Liver (tissue), 8 donors: ENCODE measurements at regions not wholly inside any gene's neighbourhood (a gene's known extent, or its start where the extent isn't known, plus 50 kb on each side); places are given as distances from the start of the nearest gene placed in this dataset.

ENCODE experiments used
- DNase-seq: peaks from one replicate; pipeline ENCODE4 v3.0.0-alpha.2; 2017; ENCODE audit warnings: low spot score
- H3K27ac ChIP-seq, 2 donors: one replicate each; pipeline ENCODE4 v1.7.0; 2013; ENCODE audit warnings: inconsistent platforms in 2 of 2, low read length in 2 of 2, control low read depth in 1 of 2, low read depth in 1 of 2, mild to moderate bottlenecking in 1 of 2
- H3K27me3 ChIP-seq, 4 donors: one replicate each; pipeline versions ENCODE4 v1.6.1 to v1.7.0; 2013; ENCODE audit warnings: low read length in 3 of 4, inconsistent platforms in 1 of 4, mild to moderate bottlenecking in 1 of 4, moderate library complexity in 1 of 4; ENCODE audit not compliant: control insufficient read depth in 4 of 4, insufficient read depth in 4 of 4
- H3K36me3 ChIP-seq, 4 donors: one replicate each; pipeline versions ENCODE4 v1.6.1 to v1.7.0; 2013; ENCODE audit warnings: low read length in 3 of 4, mild to moderate bottlenecking in 3 of 4, low read depth in 1 of 4, moderate library complexity in 1 of 4; ENCODE audit not compliant: control insufficient read depth in 4 of 4, insufficient read depth in 3 of 4
- H3K4me1 ChIP-seq, 4 donors: one replicate each; pipeline versions ENCODE4 v1.6.1 to v1.7.0; 2013; ENCODE audit warnings: low read length in 3 of 4, mild to moderate bottlenecking in 3 of 4, moderate library complexity in 1 of 4; ENCODE audit not compliant: control insufficient read depth in 4 of 4, insufficient read depth in 4 of 4
- H3K4me3 ChIP-seq, 3 donors: one replicate each; pipeline versions ENCODE4 v1.6.1 to v1.7.0; 2013; ENCODE audit warnings: low read length in 3 of 3, control low read depth in 1 of 3, low read depth in 1 of 3, mild to moderate bottlenecking in 1 of 3
- H3K9ac ChIP-seq, 2 donors: one replicate each; pipeline ENCODE4 v1.7.0; 2013; ENCODE audit warnings: low read length in 2 of 2, mild to moderate bottlenecking in 2 of 2, moderate library complexity in 2 of 2, control low read depth in 1 of 2, low read depth in 1 of 2
- H3K9me3 ChIP-seq, 4 donors: one replicate each; pipeline versions ENCODE4 v1.6.1 to v1.7.0; 2013; ENCODE audit warnings: low read length in 3 of 4; ENCODE audit not compliant: control insufficient read depth in 4 of 4
- ATF3 ChIP-seq: IDR thresholded peaks from 2 replicates; pipeline ENCODE4 v1.6.1; 2016; ENCODE audit warnings: antibody characterized with exemption
- CTCF ChIP-seq: fragments of 150-350 bp; IDR thresholded peaks from 2 replicates; pipeline ENCODE4 v1.5.1; 2017; ENCODE audit warnings: improper control_type of control experiment, low read depth, low read length; ENCODE audit not compliant: missing input control
- EGR1 ChIP-seq, 2 donors: IDR thresholded peaks; 2 replicates each; pipeline ENCODE4 v1.6.1; 2016 to 2018; ENCODE audit warnings: antibody characterized with exemption in 2 of 2, low read depth in 2 of 2
- FOXA1 ChIP-seq: IDR thresholded peaks from 2 replicates; pipeline ENCODE4 v1.6.1; 2016; ENCODE audit warnings: antibody characterized with exemption
- FOXA2 ChIP-seq: IDR thresholded peaks from 2 replicates; pipeline ENCODE4 v1.6.1; 2016; ENCODE audit warnings: antibody characterized with exemption
- GABPA ChIP-seq, 2 donors: IDR thresholded peaks in 1 of 2; conservative IDR thresholded peaks in 1 of 2; 2 replicates each; pipeline ENCODE4 v1.6.1; 2016; ENCODE audit warnings: antibody characterized with exemption in 2 of 2, mild to moderate bottlenecking in 1 of 2, moderate library complexity in 1 of 2
- HNF4A ChIP-seq, 2 donors: conservative IDR thresholded peaks; 2 replicates each; pipeline ENCODE4 v1.6.1; 2016; ENCODE audit warnings: antibody characterized with exemption in 2 of 2, mild to moderate bottlenecking in 2 of 2
- HNF4G ChIP-seq: IDR thresholded peaks from 2 replicates; pipeline ENCODE4 v1.6.1; 2016; ENCODE audit warnings: antibody characterized with exemption
- JUND ChIP-seq, 2 donors: IDR thresholded peaks; 2 replicates each; pipeline ENCODE4 v1.6.1; 2016; ENCODE audit warnings: antibody characterized with exemption in 2 of 2
- MAX ChIP-seq: IDR thresholded peaks from 2 replicates; pipeline ENCODE4 v1.6.1; 2016; ENCODE audit warnings: antibody characterized with exemption
- NR2F2 ChIP-seq: IDR thresholded peaks from 2 replicates; pipeline ENCODE4 v1.6.1; 2016; ENCODE audit warnings: antibody characterized with exemption
- RAD21 ChIP-seq, 2 donors: IDR thresholded peaks; 2 replicates each; pipeline ENCODE4 v1.6.1; 2016; ENCODE audit warnings: antibody characterized with exemption in 2 of 2, mild to moderate bottlenecking in 2 of 2
- REST ChIP-seq: IDR thresholded peaks from 2 replicates; pipeline ENCODE4 v1.6.1; 2016; ENCODE audit warnings: antibody characterized with exemption, mild to moderate bottlenecking
- RXRA ChIP-seq, 2 donors: IDR thresholded peaks; 2 replicates each; pipeline ENCODE4 v1.6.1; 2017 to 2018; ENCODE audit warnings: antibody characterized with exemption in 2 of 2, mild to moderate bottlenecking in 1 of 2
- SP1 ChIP-seq: IDR thresholded peaks from 2 replicates; pipeline ENCODE4 v1.6.1; 2018; ENCODE audit warnings: antibody characterized with exemption, mild to moderate bottlenecking
- TAF1 ChIP-seq: conservative IDR thresholded peaks from 2 replicates; pipeline ENCODE4 v1.6.1; 2016; ENCODE audit warnings: antibody characterized with exemption, mild to moderate bottlenecking
- YY1 ChIP-seq: IDR thresholded peaks from 2 replicates; pipeline ENCODE4 v1.6.1; 2016; ENCODE audit warnings: antibody characterized with exemption, mild to moderate bottlenecking
- WGBS: extraction: QIAGEN DNeasy Blood & Tissue Kit; methylation state at CpG from one replicate; pipeline ENCODE4 v1.1.7; 2013; 5-methylcytosine and 5-hydroxymethylcytosine counted together
- TF ChIP-seq, protein P1 (sequence below): IDR thresholded peaks from 2 replicates; pipeline ENCODE4 v1.6.1; 2016; ENCODE audit warnings: antibody characterized with exemption
- donor health status: healthy.
- donor health status: healthy.
- donor health status: healthy.
- donor health status: healthy.
- donor health status: healthy.

GRCh38 chr13:75072891-75073290 is 409.1 kb downstream of the TBC1D4 start:
- Histone ChIP-seq H3K27me3 (no peaks in the 10 kb centered on the region), H3K4me1 (no peaks in the 10 kb centered on the region), H3K4me3 (no peak overlapping the region), H3K36me3 (no peaks in the 10 kb centered on the region), H3K27ac (no peak overlapping the region), H3K9me3 (no peaks in the 10 kb centered on the region), H3K9ac (no peak overlapping the region)
- TF ChIP-seq GABPA (IDR thresholded peaks at IDR 0.05 in 1 of 2, conservative IDR thresholded peaks at IDR 0.05 in 1 of 2) (no peak), TAF1 (no peak), EGR1 (IDR thresholded peaks at IDR 0.05; ENCODE audit: low read depth in 2 of 2) (no peak), MAX (no peak), HNF4A (conservative IDR thresholded peaks at IDR 0.05) (no peak), RXRA (IDR thresholded peaks at IDR 0.05) (no peak), CTCF (no peak), HNF4G (no peak), FOXA1 (no peak)
- 73% methylated on average over 6 of the region's 6 CpGs for WGBS
- DNase-seq: no peak

DNA sequence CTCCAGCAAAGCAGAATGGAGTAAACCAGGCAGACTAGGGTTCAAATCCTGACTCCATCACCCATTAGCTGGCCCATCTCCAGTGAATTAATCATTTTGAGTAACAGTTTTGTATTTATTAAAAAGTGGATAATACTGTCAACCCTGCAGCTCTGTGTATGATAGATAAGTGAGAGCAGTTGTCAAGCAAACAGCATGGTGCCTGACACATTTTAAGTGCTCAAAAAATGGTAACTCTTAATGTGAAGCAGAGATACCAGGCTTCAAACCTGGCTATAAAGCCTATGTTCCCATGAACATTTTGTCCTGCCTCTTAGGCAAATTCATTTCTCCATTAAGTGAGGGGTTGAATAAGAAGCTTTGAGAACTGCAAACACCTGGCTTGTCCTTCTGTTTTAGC is 409.6 kb downstream of the TBC1D4 start:
- Histone ChIP-seq H3K4me1 (no peaks in the 10 kb centered on the region), H3K4me3 (no peak overlapping the region), H3K9me3 (no peaks in the 10 kb centered on the region), H3K9ac (no peak overlapping the region), H3K27me3 (no peaks in the 10 kb centered on the region), H3K36me3 (no peaks in the 10 kb centered on the region), H3K27ac (no peak overlapping the region)
- no peak for TF ChIP-seq NR2F2
- no peak for TF ChIP-seq HNF4A (conservative IDR thresholded peaks at IDR 0.05)
- no peak for TF ChIP-seq FOXA2
- TF ChIP-seq HNF4G: no peak
- no peak for TF ChIP-seq TAF1
- no peak for TF ChIP-seq REST
- no peak for TF ChIP-seq SP1
- no peak for TF ChIP-seq YY1
- TF ChIP-seq RXRA (IDR thresholded peaks at IDR 0.05): no peak
- TF ChIP-seq JUND (IDR thresholded peaks at IDR 0.05): no peak
- no peak for TF ChIP-seq FOXA1
- TF ChIP-seq, protein P1, sequence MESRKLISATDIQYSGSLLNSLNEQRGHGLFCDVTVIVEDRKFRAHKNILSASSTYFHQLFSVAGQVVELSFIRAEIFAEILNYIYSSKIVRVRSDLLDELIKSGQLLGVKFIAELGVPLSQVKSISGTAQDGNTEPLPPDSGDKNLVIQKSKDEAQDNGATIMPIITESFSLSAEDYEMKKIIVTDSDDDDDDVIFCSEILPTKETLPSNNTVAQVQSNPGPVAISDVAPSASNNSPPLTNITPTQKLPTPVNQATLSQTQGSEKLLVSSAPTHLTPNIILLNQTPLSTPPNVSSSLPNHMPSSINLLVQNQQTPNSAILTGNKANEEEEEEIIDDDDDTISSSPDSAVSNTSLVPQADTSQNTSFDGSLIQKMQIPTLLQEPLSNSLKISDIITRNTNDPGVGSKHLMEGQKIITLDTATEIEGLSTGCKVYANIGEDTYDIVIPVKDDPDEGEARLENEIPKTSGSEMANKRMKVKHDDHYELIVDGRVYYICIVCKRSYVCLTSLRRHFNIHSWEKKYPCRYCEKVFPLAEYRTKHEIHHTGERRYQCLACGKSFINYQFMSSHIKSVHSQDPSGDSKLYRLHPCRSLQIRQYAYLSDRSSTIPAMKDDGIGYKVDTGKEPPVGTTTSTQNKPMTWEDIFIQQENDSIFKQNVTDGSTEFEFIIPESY: no peak
- TF ChIP-seq EGR1 (IDR thresholded peaks at IDR 0.05; ENCODE audit: low read depth in 2 of 2): no peak
- TF ChIP-seq MAX: no peak
- no peak for TF ChIP-seq GABPA (IDR thresholded peaks at IDR 0.05 in 1 of 2, conservative IDR thresholded peaks at IDR 0.05 in 1 of 2)
- no peak for TF ChIP-seq CTCF
- TF ChIP-seq RAD21 (IDR thresholded peaks at IDR 0.05): no peak
- TF ChIP-seq ATF3: no peak
- no peak for DNase-seq
